ENCODE measurements at regions not wholly inside any gene's neighbourhood (a gene's known extent, or its start where the extent isn't known, plus 50 kb on each side); places are given as distances from the start of the nearest gene placed in this dataset.

DNA sequence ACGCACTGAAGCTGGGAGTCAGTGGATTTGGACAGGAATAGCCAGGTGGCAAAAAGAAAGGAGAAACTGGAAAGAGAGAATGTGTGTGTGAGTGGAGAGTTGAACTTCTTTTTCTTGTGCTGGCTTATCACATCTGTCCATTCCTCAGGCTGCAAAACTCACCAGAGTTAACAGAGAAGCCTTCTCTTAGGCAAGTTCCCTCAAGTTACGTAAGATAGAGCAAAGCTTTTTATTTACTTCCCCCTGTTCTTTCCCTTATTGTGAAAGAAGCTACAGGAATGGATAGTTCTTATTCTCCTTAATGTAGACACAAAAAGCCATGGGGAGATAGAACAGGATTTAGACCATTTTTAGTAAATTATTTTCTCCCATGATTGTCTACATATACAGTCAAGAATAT, 188.6 kb downstream of the BMP2 start:
- no peak for DNase-seq

DNA sequence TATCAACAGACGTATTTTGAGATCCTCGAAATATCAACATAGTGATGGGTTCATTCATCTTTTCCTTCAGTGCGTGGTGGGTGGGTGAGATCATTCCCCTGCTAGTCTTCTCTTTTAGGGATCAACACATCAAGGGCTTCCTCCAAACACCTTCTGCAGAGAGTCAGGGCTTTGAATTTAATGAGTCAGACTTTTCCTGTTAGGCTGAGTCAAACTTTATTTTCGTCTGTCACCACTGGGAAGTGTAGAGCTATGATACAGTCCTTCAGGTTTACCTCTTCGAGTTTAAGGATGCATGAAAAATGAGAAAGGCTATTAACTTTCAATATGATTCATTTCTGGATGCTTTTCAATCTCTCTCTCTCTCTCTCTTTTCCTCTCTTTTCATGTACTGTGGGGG, 189.1 kb downstream of the BMP2 start:
- no peak for DNase-seq

DNA sequence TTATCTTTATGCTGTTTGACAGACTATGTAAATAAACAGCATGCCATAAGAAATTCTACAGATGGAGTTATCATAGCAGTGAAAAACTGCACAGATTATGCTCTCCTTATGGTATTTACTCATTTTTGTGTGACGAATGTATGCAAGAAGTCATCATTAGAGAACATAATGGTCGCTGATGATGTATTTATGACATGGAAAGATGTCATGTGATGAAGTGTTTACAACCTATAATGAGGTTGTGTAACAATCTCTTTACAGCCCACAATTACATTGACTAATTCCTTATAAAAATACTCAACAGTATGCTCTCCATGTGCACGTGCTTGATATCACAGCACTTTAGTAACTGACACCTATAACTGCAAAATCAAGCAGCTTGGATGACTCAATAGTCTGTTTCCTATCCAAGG, 192.4 kb downstream of the BMP2 start:
- no peak for DNase-seq

GRCh38 chr20:6966721-6967120, 199.2 kb downstream of the BMP2 start:
- no peak for DNase-seq

GRCh38 chr20:6974838-6975237, 207.4 kb downstream of the BMP2 start:
- DNase-seq = no peak

GRCh38 chr20:6975311-6975710, 207.8 kb downstream of the BMP2 start:
- DNase-seq = no peak

- DNase-seq = no peak
These were observed 208.8 kb downstream of the BMP2 start for GRCh38 chr20:6976106-6976900.

DNA sequence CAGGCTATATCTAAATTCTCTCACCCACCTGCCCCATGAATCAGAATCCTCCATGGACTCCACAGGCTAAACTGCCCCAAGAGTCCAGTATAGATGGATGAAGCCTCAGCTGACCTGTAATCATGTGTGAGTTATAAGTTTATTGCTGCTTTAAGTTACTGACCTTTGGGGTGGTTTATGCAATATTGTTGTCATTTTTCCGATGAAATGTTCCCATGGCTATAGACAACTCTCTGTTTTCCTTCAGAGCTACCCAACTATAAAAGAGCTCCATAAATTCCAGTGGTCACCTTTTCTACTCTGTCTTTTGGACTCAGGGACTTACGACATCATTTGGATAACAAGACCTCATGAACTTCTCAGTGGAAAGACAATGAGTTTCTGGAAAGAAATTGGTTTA, 212.1 kb downstream of the BMP2 start:
- DNase-seq = no peak

DNA sequence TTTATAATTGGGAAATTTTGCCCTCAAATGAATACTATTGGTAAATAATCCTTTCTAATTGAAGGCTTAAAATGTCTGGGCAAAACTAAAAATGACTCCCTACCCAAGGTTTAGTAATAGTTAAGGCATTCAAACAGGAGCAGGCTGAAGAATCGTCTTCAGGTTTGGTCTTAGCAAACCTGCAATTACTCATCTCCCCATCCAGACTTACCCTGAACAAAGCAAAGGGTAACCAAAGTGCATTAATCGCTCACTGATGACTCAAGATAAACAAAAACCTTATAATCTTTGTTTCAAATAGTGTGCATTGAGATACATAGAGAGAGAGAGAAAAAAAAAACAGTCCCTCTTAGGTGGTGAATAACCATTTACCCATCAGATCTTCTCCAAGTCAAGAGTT, 225.5 kb downstream of the BMP2 start:
- no peak for DNase-seq

GRCh38 chr20:6993511-6993910, 226.0 kb downstream of the BMP2 start:
- no peak for DNase-seq

- no peak for DNase-seq
These were observed 227.0 kb downstream of the BMP2 start for GRCh38 chr20:6994452-6994851.

DNA sequence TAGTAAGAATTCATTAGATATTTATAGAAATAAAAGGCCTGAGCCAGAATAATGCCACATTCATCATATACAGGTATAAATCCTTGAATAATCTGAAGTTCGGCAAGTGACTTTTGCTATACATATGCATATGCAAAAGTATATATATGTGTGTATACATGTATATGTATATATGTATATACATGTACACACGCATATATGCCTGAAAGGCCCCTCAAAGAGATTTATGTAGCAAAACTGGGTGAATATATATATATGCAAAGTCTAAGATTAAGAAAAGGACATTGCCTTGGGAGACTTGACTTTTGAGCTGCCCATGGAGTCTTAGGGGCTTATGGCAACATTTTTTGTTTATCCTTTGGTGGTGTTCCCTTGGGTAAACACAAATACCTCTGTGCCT, 231.4 kb downstream of the BMP2 start:
- no peak for DNase-seq

DNA sequence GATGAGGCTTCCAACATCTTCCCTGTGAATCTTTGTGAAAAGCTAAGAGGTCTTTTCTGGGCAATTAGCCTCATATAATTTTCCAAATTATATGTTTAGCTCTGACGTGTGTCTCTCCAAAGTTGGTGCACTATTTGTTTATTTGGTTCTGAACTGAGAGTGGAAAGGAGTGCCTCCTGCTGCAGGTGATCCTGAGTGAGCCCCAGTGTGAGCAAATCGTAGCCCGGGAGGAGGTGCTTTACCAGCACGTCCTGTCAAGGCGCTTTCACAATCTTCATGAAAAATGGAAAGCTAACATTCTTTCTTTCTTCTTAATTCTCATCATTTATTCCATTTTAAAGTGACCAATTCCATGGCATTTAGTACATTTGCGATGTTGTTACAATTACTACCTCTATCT, 231.9 kb downstream of the BMP2 start:
- DNase-seq = no peak

DNA sequence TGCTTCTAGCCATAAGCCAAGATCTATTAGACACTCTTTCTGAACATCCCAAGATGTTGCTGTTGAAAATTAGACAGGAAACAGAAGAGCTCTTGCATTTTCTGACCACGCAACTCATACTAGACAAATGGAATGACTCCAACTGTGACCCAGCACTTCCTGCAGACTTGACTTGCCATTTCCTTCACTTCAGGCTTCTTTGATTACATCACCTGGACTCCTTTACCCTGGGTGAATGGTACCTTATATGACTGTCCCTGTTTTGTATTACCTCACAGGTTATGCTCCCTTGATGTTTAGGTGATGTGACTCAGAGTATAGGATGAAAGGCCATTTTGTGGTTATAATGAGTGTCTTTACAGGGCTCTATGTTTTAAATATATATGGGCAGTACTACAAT, 236.1 kb downstream of the BMP2 start:
- no peak for DNase-seq

DNA sequence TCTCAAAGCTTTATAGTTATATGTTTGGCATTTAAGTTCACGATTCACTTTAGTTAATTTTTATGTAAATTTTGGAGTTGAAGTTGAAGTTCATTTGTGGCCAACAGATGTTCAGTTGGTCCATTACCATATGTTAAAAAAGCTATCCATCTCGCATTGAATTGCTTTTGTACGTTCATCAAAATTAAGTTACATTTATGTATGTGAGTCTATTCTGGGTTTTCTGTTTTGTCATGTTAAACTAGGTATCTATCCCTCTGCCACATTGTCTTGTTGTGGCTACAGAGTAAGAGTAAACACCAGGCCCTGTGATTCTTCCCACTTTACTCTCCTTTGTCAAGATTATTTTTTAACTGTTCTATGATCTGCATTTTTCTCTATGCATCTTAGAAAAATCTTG, 237.3 kb downstream of the BMP2 start:
- DNase-seq = no peak

GRCh38 chr20:7010527-7010926, 243.0 kb downstream of the BMP2 start:
- no peak for DNase-seq

GRCh38 chr20:7015257-7015656, 247.8 kb downstream of the BMP2 start:
- DNase-seq = no peak

DNA sequence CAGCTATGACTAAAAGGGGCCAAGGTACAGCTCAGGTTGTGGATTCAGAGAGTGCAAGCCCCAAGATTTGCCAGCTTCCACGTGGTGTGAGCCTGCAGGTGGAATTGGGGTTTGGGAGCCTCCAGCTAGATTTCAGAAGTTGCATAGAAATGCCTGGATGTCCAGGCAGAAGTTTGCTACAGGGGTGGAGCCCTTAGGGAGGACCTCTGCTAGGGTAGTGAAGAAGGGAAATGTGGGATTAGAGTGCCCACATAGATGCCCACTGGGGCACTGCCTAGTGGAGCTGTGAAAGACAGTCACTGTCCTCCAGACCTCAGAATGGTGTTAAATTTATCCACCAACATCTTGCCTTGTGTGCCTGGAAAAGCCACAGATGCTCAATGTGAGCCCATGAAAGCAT, 255.1 kb downstream of the BMP2 start:
- no peak for DNase-seq

GRCh38 chr20:7025635-7026034, 258.1 kb downstream of the BMP2 start:
- DNase-seq = no peak

DNA sequence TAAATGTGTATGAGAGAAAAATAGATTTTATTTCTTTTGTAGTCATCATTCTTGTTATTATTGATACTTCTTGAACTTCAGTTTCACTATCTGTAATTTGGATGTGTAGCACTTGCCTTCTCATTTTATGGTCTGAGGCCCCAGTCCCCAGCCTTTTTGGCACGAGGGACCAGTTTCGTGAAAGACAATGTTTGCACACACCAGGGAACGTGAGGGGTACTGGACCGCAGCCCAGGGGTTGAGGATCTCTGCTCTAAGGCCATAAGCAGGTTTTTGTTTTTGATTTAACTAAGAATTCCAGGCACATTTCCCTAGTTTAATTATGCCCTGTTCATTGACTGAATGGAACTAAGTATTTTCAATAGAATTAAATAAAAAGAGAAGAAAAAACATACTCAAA, 261.5 kb downstream of the BMP2 start:
- no peak for DNase-seq

DNA sequence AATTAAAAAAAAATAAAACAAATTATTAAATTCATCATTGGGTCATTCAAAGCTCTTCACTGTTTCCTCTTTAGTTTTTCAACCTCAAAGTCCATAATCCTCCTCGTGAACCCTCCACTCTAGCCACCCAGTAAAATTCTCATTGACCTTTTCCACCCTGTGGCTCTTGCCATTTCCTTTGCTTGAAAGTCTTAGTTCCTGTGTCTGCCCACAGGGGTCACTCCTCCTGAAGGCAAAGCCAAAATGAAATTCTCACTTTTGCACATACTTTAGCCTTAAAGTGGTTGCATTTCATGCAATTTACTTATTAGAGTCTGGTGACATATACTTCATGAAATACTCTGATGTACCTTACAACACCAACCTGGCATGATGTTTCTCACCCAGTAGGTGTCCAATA, 263.7 kb downstream of the BMP2 start:
- DNase-seq = no peak

DNA sequence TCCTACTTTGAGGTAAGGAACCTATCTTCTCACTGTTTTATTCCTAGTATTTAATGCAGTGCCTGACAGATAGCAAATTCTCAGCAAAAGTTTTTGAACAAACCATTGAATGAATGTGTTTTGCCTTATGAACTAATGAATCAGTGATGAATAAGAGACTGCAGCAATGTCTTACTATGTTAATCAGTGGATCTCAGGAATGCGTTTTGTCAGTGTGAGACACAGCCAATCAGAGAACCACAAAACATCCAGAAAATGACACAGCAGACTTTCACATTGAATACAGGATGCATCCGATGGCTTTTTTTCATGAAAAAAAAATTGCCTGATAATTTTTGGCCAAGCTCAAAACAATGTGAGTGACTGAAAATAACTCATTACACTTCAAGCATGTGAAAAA, 270.5 kb downstream of the BMP2 start:
- no peak for DNase-seq

GRCh38 chr20:7057611-7058010, 290.1 kb downstream of the BMP2 start:
- no peak for DNase-seq

GRCh38 chr20:7078804-7079203, 311.3 kb downstream of the BMP2 start:
- DNase-seq = no peak
